BJ (cell line): ENCODE measurements at regions not wholly inside any gene's neighbourhood (a gene's known extent, or its start where the extent isn't known, plus 50 kb on each side); places are given as distances from the start of the nearest gene placed in this dataset.
"Not testable (repeated sequence)": the region's sequence is repeated elsewhere in the genome, so short reads cannot be mapped to it uniquely, and the experiment has no call there.

Experiments
- CTCF ChIA-PET: fragments of 350-600 bp; formaldehyde crosslinking; extraction: SDS; loops from one replicate; lab custom pipeline; 2021; ENCODE audit warnings: antibody characterized with exemption, inconsistent platforms; lab: Yijun Ruan, JAX
- POLR2A ChIA-PET: fragments of 300-600 bp; sonication (Branson Sonifier 250); formaldehyde crosslinking; extraction: SDS; loops from one replicate; lab custom pipeline; 2021; ENCODE audit warnings: antibody characterized with exemption; lab: Charles Lee
- DNase-seq: peaks from one replicate; pipeline ENCODE4 v3.0.0-alpha.2; 2011; ENCODE audit warnings: low read depth
- H3K27me3 ChIP-seq: 2 replicates; pipeline ENCODE4 v1.6.0; 2011; ENCODE audit warnings: low read length; ENCODE audit not compliant: control insufficient read depth, insufficient read depth
- H3K36me3 ChIP-seq: 2 replicates; pipeline ENCODE4 v1.5.1; 2011; ENCODE audit warnings: low read length; ENCODE audit not compliant: control insufficient read depth, insufficient read depth
- H3K4me3 ChIP-seq: 2 replicates; pipeline ENCODE4 v1.5.1; 2011; ENCODE audit warnings: low read depth, mild to moderate bottlenecking, control low read depth, low read length
- TF ChIP-seq, protein P1 (sequence below): IDR thresholded peaks from 2 replicates; pipeline ENCODE4 v1.5.1; 2011; ENCODE audit warnings: low read depth, mild to moderate bottlenecking, control low read depth, inconsistent platforms, low read length, moderate library complexity; ENCODE audit not compliant: insufficient read depth

DNA sequence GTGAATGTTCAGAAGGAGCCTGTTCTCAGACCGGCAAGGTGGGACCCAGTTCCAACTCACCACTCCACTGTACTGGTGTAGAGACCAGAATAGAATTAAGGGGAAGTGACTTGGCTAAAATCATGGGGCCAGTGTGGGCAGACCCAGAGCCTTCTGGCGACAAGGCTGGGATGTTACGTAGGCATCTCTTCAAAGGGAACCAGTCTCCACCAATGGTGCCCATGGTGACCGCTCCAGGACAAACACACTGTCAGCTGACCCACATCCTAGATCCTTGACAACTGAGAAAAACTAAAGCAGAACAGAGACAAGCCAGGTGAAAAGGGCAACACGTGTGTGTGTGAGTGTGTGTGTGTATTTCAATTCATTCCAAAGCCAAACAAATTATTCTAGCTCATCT is 321.7 kb upstream of the FRG2C start:
- CTCF ChIA-PET, result no interaction called here

DNA sequence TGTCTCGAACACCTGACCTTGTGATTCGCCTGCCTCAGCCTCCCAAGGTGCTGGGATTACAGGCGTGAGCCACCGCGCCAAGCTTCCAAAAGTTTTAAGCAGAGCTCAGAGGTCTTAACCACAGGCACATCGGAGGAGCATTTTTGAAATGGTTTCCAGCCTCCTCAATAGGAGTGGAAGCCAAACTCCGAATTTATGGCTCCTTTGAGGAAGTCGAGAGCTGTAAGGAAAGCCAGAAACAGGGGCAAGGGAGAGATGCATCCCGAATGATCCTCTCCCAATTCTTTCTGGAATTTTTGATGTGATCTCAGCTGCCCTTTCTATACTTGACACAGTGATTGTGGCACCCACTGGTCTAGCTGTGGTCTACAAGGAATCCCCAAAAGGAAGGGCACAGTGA is 313.6 kb upstream of the FRG2C start:
- H3K4me3 ChIP-seq, DNase-seq, H3K27me3 ChIP-seq, H3K36me3 ChIP-seq, POLR2A ChIA-PET, CTCF ChIA-PET: not testable (repeated sequence)

More for the DNA sequence above, 321.7 kb upstream of the FRG2C start:
- H3K27me3 ChIP-seq, result peaks cover 2% of the 10 kb centered on the region; the same call in 1 of the 2 replicates
- TF ChIP-seq, protein P1, sequence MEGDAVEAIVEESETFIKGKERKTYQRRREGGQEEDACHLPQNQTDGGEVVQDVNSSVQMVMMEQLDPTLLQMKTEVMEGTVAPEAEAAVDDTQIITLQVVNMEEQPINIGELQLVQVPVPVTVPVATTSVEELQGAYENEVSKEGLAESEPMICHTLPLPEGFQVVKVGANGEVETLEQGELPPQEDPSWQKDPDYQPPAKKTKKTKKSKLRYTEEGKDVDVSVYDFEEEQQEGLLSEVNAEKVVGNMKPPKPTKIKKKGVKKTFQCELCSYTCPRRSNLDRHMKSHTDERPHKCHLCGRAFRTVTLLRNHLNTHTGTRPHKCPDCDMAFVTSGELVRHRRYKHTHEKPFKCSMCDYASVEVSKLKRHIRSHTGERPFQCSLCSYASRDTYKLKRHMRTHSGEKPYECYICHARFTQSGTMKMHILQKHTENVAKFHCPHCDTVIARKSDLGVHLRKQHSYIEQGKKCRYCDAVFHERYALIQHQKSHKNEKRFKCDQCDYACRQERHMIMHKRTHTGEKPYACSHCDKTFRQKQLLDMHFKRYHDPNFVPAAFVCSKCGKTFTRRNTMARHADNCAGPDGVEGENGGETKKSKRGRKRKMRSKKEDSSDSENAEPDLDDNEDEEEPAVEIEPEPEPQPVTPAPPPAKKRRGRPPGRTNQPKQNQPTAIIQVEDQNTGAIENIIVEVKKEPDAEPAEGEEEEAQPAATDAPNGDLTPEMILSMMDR, result no peak
- no peak for DNase-seq
- H3K4me3 ChIP-seq, result no peak overlapping the region
- H3K36me3 ChIP-seq, result no peaks in the 10 kb centered on the region
- POLR2A ChIA-PET, result no interaction called here

DNA sequence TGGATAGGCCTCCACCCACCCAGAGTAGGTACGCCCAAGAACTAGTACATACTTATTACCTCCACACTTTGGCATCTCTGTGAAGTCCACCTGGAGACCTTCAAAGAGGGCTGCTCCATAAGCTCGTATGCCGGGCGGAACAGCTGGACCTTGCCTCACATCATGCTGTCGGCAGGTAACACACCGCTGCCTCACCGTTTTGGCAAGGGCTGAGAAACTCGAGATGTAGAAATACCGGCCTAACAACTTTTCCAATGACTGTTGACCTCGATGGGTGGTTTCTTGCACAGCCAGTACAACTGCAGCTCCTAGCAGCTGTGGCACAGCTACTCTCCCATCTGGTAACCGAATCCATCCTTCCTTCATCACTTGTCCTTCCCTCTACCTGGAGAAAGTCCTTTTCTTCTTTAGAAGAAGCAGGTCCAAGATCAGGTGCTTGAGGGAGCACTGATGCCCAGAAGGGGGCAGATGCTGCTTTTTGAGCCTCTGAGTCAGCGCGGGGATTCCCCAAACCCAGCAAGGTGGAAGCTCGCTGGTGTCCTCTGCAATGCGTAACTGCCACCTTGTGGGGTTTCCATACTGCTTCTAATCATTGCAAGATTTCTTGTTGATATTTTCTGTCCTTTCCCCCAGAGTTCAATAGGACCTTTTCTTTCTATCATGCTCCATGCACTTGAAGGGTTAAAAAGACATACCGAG is 301.9 kb upstream of the FRG2C start:
- H3K36me3 ChIP-seq, POLR2A ChIA-PET, DNase-seq, CTCF ChIA-PET, H3K4me3 ChIP-seq, H3K27me3 ChIP-seq: not testable (repeated sequence)

DNA sequence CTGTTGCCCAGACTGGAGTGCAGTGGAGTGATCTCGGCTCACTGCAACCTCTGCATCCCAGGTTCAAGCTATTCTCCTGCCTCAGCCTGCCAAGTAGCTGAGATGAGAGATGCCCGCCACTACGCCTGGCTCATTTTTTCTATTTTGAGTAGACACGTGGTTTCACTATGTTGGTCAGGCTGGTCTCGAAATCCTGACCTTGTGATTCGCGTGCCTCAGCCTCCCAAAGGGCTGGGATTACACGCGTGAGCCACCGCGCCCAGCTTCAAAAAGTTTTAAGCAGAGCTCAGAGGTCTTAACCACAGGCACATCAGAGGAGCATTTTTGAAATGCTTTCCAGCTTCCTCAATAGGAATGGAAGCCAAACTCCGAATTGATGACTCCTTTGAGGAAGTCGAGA is 291.2 kb upstream of the FRG2C start:
- DNase-seq, result peak; percentile 1
- H3K36me3 ChIP-seq, POLR2A ChIA-PET, H3K4me3 ChIP-seq, H3K27me3 ChIP-seq, CTCF ChIA-PET: not testable (repeated sequence)

DNA sequence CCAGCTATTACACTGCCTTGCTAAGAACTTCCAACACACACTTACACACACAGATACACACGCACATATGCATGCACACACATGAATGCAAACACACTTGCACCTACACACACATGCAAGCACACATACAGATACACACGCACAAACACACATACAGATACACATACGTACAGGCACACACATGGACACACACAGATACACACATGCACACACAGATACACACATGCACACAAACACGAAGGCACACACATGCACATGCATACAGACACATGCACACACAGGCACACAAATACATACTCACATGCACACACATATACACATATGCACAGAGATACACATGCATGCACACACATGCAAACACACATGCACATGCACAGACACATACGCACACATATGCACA is 284.3 kb upstream of the FRG2C start:
- CTCF ChIA-PET, DNase-seq, H3K36me3 ChIP-seq, POLR2A ChIA-PET, H3K4me3 ChIP-seq, H3K27me3 ChIP-seq: not testable (repeated sequence)

DNA sequence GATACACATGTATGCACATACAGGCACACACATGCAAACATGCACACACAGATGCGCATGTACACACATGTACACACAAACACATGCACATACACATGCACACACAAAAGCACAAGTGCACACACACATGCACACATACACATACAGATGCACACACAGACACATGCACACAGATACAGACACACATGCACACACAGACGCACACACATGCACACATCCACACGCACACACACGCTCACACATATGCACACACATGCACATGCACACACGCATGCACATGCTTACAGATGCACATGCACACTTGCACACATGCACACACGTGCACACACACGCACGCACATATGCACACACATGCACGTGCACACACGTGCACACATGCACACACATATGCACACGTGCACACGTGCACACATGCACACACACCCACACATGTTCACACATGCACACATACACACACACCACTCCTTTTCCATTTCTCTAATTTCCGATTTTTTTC is 283.8 kb upstream of the FRG2C start:
- TF ChIP-seq, protein P1, result no peak
- Histone ChIP-seq H3K27me3 (no peaks in the 10 kb centered on the region), H3K36me3 (no peaks in the 10 kb centered on the region), H3K4me3 (no peak overlapping the region)
- POLR2A ChIA-PET, result no interaction called here
- CTCF ChIA-PET, result no interaction called here
- DNase-seq, result no peak

DNA sequence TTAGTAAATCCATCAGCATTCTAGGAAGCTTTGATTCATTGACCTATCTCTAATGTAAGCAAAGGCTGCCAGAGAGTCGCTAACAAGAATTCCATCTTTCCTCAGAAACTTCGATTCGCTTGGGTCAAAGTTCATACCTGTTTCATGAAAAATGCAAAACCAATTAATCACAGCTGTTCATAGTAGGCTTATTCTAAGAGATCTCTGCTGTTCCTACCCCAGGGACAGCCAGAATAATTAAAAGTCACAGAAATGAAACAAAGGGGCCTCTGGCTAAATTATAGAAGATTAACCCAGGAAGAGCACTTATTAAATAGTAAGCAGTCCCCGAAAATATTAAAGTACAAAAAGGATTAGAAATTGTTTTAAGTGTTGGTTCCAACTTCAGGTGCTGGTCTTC is 280.1 kb upstream of the FRG2C start:
- H3K36me3 ChIP-seq, DNase-seq, POLR2A ChIA-PET, H3K27me3 ChIP-seq, CTCF ChIA-PET, H3K4me3 ChIP-seq: not testable (repeated sequence)

DNA sequence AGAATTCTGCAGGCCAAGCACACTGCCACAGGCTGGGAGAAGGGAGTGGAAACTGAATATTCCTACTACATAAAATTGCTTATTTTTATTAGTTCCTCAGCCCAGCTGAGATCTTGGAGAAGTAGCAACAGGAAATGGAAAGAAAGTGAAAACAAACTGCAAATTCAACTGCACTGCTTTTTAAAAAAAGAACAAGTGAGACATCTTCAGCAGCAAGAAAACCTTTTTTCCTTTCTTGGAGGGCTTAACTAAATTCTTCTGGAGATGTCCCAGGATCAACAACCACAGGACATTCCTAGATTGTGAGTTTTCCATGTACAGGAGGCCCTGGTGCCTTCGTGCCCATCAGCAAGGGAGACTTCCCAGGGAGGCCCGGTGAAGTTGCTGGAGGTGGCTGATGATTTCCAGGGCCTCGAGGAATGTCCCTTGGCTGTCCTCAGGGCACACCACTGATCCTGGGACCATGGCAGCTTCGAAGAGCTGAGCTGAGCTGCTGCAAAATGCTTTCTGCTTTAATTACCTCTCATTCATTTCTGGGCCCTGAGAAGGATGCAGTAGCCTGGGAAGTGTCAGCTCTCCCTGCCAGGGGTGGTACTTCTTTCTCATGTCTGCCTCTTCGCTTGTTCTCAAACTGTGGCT is 275.5 kb upstream of the FRG2C start:
- DNase-seq, H3K27me3 ChIP-seq, POLR2A ChIA-PET, H3K36me3 ChIP-seq, CTCF ChIA-PET, H3K4me3 ChIP-seq: not testable (repeated sequence)

DNA sequence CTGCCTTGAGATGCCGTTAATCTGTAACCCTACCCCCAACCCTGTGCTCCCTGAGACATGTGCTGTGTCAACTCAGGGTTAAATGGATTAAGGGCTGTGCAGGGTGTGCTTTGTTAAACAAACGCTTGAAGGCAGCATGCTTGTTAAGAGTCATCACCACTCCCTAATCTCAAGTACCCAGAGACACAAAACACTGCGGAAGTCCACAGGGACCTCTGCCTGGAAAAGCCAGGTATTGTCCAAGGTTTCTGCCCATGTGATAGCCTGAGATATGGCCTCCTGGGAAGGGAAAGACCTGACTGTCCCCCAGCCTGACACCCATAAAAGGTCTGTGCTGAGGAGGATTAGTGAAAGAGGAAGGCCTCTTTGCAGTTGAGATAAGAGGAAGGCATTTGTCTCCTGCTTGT is 270.8 kb upstream of the FRG2C start:
- POLR2A ChIA-PET, H3K36me3 ChIP-seq, DNase-seq, H3K27me3 ChIP-seq, H3K4me3 ChIP-seq, CTCF ChIA-PET: not testable (repeated sequence)

DNA sequence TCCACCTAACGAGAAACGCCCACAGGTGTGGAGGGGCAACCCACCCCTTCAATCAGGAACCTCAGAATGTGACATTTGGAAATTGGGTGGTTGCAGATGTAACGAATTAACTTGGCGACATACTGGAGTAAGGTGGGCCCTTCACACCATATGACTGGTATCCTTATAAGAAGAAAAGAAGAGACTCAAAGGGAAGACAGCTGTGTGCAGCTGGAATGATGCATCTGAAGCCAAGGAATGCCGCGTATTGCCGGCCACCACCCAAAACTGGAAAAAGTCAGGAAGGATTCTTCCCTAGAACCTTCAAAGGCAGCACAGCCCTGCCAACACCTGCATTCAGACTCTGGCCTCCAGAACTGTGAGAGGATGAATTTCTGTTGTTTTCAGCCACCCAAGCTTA is 270.0 kb upstream of the FRG2C start:
- POLR2A ChIA-PET, H3K27me3 ChIP-seq, CTCF ChIA-PET: not testable (repeated sequence)

More for the DNA sequence above, 270.0 kb upstream of the FRG2C start:
- H3K4me3 ChIP-seq, DNase-seq, H3K36me3 ChIP-seq: not testable (repeated sequence)
